ENCODE measurements at regions not wholly inside any gene's neighbourhood (a gene's known extent, or its start where the extent isn't known, plus 50 kb on each side); places are given as distances from the start of the nearest gene placed in this dataset.
A peak's percentile ranks its signal among the peaks of the same experiment; 100 is the strongest.

DNA sequence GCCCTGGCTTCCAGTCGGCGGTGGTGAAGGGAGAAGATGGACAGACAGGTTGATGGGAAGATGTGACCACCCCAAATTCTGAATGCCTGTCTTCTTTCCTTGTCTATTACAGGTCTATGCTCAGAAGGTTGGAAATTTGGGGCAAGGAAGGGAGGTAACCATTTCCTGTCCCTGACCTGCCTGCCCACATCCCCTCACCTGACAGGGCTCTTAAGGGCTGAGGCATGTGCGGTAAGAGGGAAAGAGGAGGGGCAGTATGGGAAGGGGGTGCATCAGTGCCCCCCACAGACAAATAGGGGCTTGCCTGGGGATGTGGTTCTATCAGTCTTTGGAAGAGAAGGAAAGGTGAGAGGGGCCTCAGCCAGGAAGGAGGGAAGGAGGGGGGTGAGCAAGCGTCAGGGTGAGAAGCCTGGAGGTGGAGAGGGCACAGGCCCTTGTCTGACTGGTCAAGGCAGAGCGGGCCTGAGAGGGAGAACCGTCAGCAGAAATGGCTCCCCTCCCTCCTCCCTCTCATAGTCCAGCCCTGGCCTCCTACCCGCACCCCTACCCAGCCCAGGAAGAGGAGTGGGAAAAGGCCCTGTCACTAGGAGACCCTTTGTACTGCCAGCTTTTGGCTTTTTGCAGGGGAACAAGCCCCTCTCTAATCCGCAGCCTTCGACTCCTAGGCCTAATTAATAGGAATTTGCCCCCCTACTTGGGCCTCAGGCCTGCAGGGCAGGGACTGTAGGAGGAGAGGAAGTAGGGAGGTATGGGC lies 104.4 kb upstream of the FOXP4 start:
- Histone ChIP-seq H3K4me3 (ENCODE audit: low read length) (no peak overlapping the region), H3K27me3 (ENCODE audit: control insufficient read depth, insufficient read depth, low read length) (no peaks in the 10 kb centered on the region), H3K4me1 (ENCODE audit: control insufficient read depth, insufficient read depth, low read length) (peaks cover 28% of the 10 kb centered on the region), H3K9me3 (ENCODE audit: control insufficient read depth, low read depth, low read length) (no peaks in the 10 kb centered on the region), H3K36me3 (ENCODE audit: control insufficient read depth, insufficient read depth, low read length) (no peaks in the 10 kb centered on the region), H3K27ac (ENCODE audit: low read length) (no peak overlapping the region)
- no CpG with 5 or more reads among the region's 9 CpGs for WGBS (ENCODE audit: insufficient coverage, low lambda C conversion rate)
- DNase-seq: no peak

DNA sequence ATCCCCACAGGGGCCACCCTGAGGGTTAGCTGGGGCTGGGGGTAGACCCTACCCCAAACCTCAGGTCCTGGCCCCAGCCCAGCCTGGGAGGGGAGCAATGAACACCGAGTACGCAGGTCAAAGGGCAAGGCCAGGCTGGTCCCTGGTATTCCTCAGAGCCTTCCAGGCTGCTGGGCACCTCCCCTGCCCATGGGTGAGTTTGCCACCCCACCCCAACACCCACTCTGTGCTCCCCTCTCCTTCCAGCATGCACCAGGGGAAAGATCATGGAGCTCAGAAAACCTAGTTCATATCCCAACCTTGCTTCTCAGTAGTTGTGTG lies 103.9 kb upstream of the FOXP4 start:
- DNase-seq: no peak
- Histone ChIP-seq H3K36me3 (ENCODE audit: control insufficient read depth, insufficient read depth, low read length) (no peaks in the 10 kb centered on the region), H3K4me3 (ENCODE audit: low read length) (no peak overlapping the region), H3K27me3 (ENCODE audit: control insufficient read depth, insufficient read depth, low read length) (no peaks in the 10 kb centered on the region), H3K27ac (ENCODE audit: low read length) (no peak overlapping the region), H3K9me3 (ENCODE audit: control insufficient read depth, low read depth, low read length) (no peaks in the 10 kb centered on the region), H3K4me1 (ENCODE audit: control insufficient read depth, insufficient read depth, low read length) (peaks cover 28% of the 10 kb centered on the region)
- WGBS (ENCODE audit: insufficient coverage, low lambda C conversion rate): no CpG with 5 or more reads among the region's 2 CpGs

DNA sequence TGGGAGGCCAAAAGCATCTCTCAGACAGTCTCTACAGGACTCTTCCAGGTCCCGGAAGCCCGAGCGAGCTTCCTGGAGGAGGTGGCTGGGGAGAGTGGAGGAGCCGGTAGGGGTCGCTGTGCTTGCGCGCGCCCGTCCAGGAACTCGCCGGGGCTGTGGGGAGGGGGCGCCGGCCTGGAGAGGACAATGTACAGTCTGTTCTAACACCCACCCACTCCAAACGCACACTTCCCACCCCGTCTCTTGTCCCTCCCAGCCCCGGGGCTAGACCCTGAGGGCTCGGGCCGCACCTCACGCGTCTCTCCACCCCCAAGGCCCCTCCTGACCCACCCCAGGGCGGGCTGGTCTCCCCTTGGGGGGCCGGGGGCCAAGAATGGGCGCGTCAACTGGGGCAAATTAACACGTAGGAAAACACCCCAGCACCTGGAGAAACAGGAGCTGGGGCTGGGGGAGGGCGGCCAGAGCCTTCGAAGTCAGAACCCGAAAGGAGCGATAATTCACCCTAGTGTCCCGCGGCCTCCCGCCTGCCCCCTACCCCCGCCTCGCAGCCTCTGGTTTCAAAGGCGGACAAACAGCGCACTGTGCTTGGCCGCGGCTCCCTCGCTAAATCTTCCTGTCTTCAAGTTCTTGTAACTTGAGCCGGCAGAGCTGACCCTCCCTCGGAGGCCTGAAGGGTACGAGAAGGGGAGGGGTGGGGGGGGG lies 103.2 kb upstream of the FOXP4 start:
- peak; percentile 58 to 64 for DNase-seq
- Histone ChIP-seq H3K27me3 (ENCODE audit: control insufficient read depth, insufficient read depth, low read length) (no peaks in the 10 kb centered on the region), H3K27ac (ENCODE audit: low read length) (peak overlapping the region; percentile 8), H3K4me1 (ENCODE audit: control insufficient read depth, insufficient read depth, low read length) (peaks cover 28% of the 10 kb centered on the region), H3K36me3 (ENCODE audit: control insufficient read depth, insufficient read depth, low read length) (no peaks in the 10 kb centered on the region), H3K4me3 (ENCODE audit: low read length) (peak overlapping the region; percentile 14), H3K9me3 (ENCODE audit: control insufficient read depth, low read depth, low read length) (no peaks in the 10 kb centered on the region)
- no CpG with 5 or more reads among the region's 42 CpGs for WGBS (ENCODE audit: insufficient coverage, low lambda C conversion rate)

GRCh38 chr6:41443616-41444525 lies 102.3 kb upstream of the FOXP4 start:
- DNase-seq: no peak
- no peaks in the 10 kb centered on the region for H3K9me3 ChIP-seq (ENCODE audit: control insufficient read depth, low read depth, low read length)
- 0% methylated on average over 2 of the region's 15 CpGs for WGBS (ENCODE audit: insufficient coverage, low lambda C conversion rate)
- H3K4me1 ChIP-seq (ENCODE audit: control insufficient read depth, insufficient read depth, low read length): peaks cover 33% of the 10 kb centered on the region
- no peaks in the 10 kb centered on the region for H3K27me3 ChIP-seq (ENCODE audit: control insufficient read depth, insufficient read depth, low read length)
- no peaks in the 10 kb centered on the region for H3K36me3 ChIP-seq (ENCODE audit: control insufficient read depth, insufficient read depth, low read length)
- peak overlapping the region; percentile 7 for H3K27ac ChIP-seq (ENCODE audit: low read length)
- no peak overlapping the region for H3K4me3 ChIP-seq (ENCODE audit: low read length)

- H3K27ac ChIP-seq (ENCODE audit: low read length): no peak overlapping the region
- no peaks in the 10 kb centered on the region for H3K9me3 ChIP-seq (ENCODE audit: control insufficient read depth, low read depth, low read length)
- no peaks in the 10 kb centered on the region for H3K36me3 ChIP-seq (ENCODE audit: control insufficient read depth, insufficient read depth, low read length)
- no peak for DNase-seq
- peaks cover 47% of the 10 kb centered on the region for H3K4me1 ChIP-seq (ENCODE audit: control insufficient read depth, insufficient read depth, low read length)
- H3K27me3 ChIP-seq (ENCODE audit: control insufficient read depth, insufficient read depth, low read length): no peaks in the 10 kb centered on the region
- no peak overlapping the region for H3K4me3 ChIP-seq (ENCODE audit: low read length)
- WGBS (ENCODE audit: insufficient coverage, low lambda C conversion rate): no CpG with 5 or more reads among the region's 11 CpGs
These were observed 100.9 kb upstream of the FOXP4 start for GRCh38 chr6:41445261-41445660.

- Histone ChIP-seq H3K27ac (ENCODE audit: low read length) (no peak overlapping the region), H3K27me3 (ENCODE audit: control insufficient read depth, insufficient read depth, low read length) (no peaks in the 10 kb centered on the region), H3K4me3 (ENCODE audit: low read length) (no peak overlapping the region), H3K36me3 (ENCODE audit: control insufficient read depth, insufficient read depth, low read length) (no peaks in the 10 kb centered on the region), H3K4me1 (ENCODE audit: control insufficient read depth, insufficient read depth, low read length) (peaks cover 56% of the 10 kb centered on the region), H3K9me3 (ENCODE audit: control insufficient read depth, low read depth, low read length) (no peaks in the 10 kb centered on the region)
- DNase-seq: no peak
- no CpG with 5 or more reads among the region's 4 CpGs for WGBS (ENCODE audit: insufficient coverage, low lambda C conversion rate)
These were observed 100.0 kb upstream of the FOXP4 start for GRCh38 chr6:41446132-41446531.

DNA sequence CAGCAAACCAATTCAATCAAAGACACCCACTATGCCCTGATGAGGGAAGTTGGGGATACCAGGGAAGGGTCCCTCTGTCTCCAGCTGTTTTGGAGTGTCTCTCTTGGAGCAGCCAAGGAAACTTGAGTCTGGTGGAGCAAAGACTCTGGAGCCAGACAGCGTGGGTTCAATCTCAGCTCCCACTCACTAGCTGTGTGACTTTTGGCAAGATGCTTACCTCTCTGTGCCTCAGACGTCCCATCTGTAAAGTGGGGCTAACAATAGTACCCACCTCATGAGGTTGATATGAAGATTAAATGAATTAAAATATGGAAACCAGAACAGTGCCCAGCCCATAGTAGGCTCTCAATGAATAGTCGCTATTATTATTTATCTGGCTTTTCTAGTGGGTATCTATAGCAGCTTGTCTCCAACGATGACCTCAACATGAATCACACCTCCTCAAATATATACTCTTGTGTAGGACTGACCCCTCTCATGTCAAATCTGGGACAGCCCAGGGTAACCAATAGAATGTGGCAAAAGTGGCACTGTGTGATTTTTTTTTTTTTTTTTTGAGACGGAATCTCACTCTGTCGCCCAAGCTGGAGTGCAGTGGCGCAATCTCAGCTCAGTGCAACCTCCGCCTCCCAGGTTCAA lies 99.2 kb upstream of the FOXP4 start:
- no peak for DNase-seq
- 100% methylated on average over 1 of the region's 8 CpGs for WGBS (ENCODE audit: insufficient coverage, low lambda C conversion rate)
- Histone ChIP-seq H3K9me3 (ENCODE audit: control insufficient read depth, low read depth, low read length) (no peaks in the 10 kb centered on the region), H3K27ac (ENCODE audit: low read length) (no peak overlapping the region), H3K4me3 (ENCODE audit: low read length) (no peak overlapping the region), H3K4me1 (ENCODE audit: control insufficient read depth, insufficient read depth, low read length) (peaks cover 60% of the 10 kb centered on the region), H3K27me3 (ENCODE audit: control insufficient read depth, insufficient read depth, low read length) (no peaks in the 10 kb centered on the region), H3K36me3 (ENCODE audit: control insufficient read depth, insufficient read depth, low read length) (no peaks in the 10 kb centered on the region)

GRCh38 chr6:41448256-41448655 lies 97.9 kb upstream of the FOXP4 start:
- H3K4me3 ChIP-seq (ENCODE audit: low read length): no peak overlapping the region
- 100% methylated on average over 1 of the region's 1 CpG for WGBS (ENCODE audit: insufficient coverage, low lambda C conversion rate)
- peaks cover 49% of the 10 kb centered on the region for H3K4me1 ChIP-seq (ENCODE audit: control insufficient read depth, insufficient read depth, low read length)
- peak overlapping the region; percentile 68 for H3K27ac ChIP-seq (ENCODE audit: low read length)
- H3K9me3 ChIP-seq (ENCODE audit: control insufficient read depth, low read depth, low read length): no peaks in the 10 kb centered on the region
- no peak for DNase-seq
- H3K36me3 ChIP-seq (ENCODE audit: control insufficient read depth, insufficient read depth, low read length): no peaks in the 10 kb centered on the region
- H3K27me3 ChIP-seq (ENCODE audit: control insufficient read depth, insufficient read depth, low read length): no peaks in the 10 kb centered on the region

DNA sequence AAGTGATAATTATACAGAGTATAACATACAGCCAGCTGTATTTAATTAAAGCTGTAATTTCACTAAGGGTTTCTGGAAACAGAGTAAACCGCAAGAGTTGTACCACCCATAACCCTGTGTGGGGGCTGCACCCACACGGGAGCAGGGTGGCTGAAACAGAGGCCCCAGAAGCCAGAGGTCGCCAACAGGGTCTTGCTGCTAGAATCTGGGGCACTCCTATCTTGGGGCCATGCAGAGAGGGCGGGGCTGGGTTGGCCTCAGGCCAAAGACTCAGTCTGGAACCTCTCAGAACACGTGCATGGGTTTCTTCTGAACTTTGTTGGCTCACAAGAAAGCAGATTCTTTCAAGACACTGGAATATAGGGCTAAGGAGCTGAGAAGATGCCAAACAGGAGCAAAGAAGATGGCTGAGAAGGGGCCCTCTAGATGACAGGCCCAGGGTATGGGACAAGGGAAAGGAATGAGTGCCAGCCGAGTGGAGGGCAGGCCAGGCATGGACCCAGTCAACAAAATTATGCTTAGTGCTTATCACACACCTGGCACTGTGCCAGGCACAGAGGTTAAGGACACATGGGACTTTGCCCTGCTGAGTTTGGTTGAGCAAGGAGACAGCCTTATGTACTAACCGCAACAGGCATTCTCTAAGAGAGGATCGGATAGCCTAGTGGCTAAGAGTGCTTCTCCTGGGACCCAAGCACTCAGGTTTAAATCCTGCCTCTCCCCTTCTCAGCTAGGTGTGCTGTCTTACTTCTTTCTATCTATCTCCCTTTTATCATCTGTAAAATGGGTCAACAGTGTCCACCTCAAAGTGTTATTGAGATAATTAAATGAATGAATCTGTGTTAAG lies 96.6 kb upstream of the FOXP4 start:
- Histone ChIP-seq H3K4me1 (ENCODE audit: control insufficient read depth, insufficient read depth, low read length) (peaks cover 37% of the 10 kb centered on the region), H3K36me3 (ENCODE audit: control insufficient read depth, insufficient read depth, low read length) (no peaks in the 10 kb centered on the region), H3K9me3 (ENCODE audit: control insufficient read depth, low read depth, low read length) (no peaks in the 10 kb centered on the region), H3K27ac (ENCODE audit: low read length) (peak overlapping the region; percentile 68), H3K27me3 (ENCODE audit: control insufficient read depth, insufficient read depth, low read length) (no peaks in the 10 kb centered on the region), H3K4me3 (ENCODE audit: low read length) (no peak overlapping the region)
- peak; percentile 95 to 98 for DNase-seq
- no CpG with 5 or more reads among the region's 8 CpGs for WGBS (ENCODE audit: insufficient coverage, low lambda C conversion rate)
